Endothelial cell of umbilical vein (primary cell): ENCODE measurements at regions not wholly inside any gene's neighbourhood (a gene's known extent, or its start where the extent isn't known, plus 50 kb on each side); places are given as distances from the start of the nearest gene placed in this dataset.

Experiments
- BruUV-seq: library from RNA; stranded (reverse); fragments of 400-500 nt; replicated peaks from 2 replicates; lab custom pipeline; 2021; lab: Mats Ljungman, UMichigan
- CTCF ChIA-PET: fragments of 300-600, 350-600 bp; sonication (Branson Sonifier 250); formaldehyde crosslinking; loops from one replicate; lab custom pipeline; 2021; ENCODE audit warnings: antibody characterized with exemption, inconsistent platforms; lab: Charles Lee
- POLR2A ChIA-PET: fragments of 300-600, 350-600 bp; sonication (Branson Sonifier 250); formaldehyde crosslinking; loops from one replicate; lab custom pipeline; 2021; ENCODE audit warnings: antibody characterized with exemption, inconsistent platforms; lab: Charles Lee
- DNase-seq: peaks from one replicate; pipeline ENCODE4 v3.0.0-alpha.2; 2011; ENCODE audit warnings: low read depth, low spot score
- FAIRE-seq: peaks from 2 replicates; lab custom pipeline; 2011; peaks lifted over from hg19 to GRCh38; lab: Jason Lieb, UNC
- H2AFZ ChIP-seq: 2 replicates; pipeline ENCODE4 v1.6.0; 2012; ENCODE audit warnings: low read depth, low read length, control low read depth, inconsistent platforms
- H3K27ac ChIP-seq: 2 replicates; pipeline ENCODE4 v1.5.1; 2011; ENCODE audit warnings: low read depth, mild to moderate bottlenecking, control low read depth, low read length, moderate library complexity; ENCODE audit not compliant: insufficient read depth
- H3K27me3 ChIP-seq, 2 experiments: 2 replicates each; pipeline versions ENCODE4 v1.6.0 to v1.6.1; 2011; ENCODE audit warnings: low read length in 2 of 2, mixed read lengths in 1 of 2; ENCODE audit not compliant: control insufficient read depth in 2 of 2, insufficient read depth in 2 of 2
- H3K36me3 ChIP-seq, 2 experiments: 2 replicates in 1 of 2; 3 replicates in 1 of 2; pipeline ENCODE4 v1.5.1; 2011; ENCODE audit warnings: low read length in 2 of 2, mild to moderate bottlenecking in 1 of 2, moderate library complexity in 1 of 2; ENCODE audit not compliant: control insufficient read depth in 2 of 2, insufficient read depth in 2 of 2; ENCODE audit errors: extremely low read depth in 1 of 2
- H3K4me1 ChIP-seq: 3 replicates; pipeline ENCODE4 v1.5.1; 2011; ENCODE audit warnings: mild to moderate bottlenecking, low read length; ENCODE audit not compliant: control insufficient read depth, insufficient read depth; ENCODE audit errors: extremely low read depth
- H3K4me2 ChIP-seq: 2 replicates; pipeline ENCODE4 v1.6.1; 2011; ENCODE audit warnings: low read length, control low read depth, mixed read lengths; ENCODE audit not compliant: insufficient read depth
- H3K4me3 ChIP-seq, 3 experiments: fragments of 200-600 bp in 1 of 3; sonication (generic), shearing (Covaris generic) in 1 of 3; replicated peaks in 1 of 3; 2 replicates each; pipeline ENCODE4 v1.5.1; 2011 to 2016; ENCODE audit warnings: control low read depth in 3 of 3, low read length in 3 of 3, mild to moderate bottlenecking in 2 of 3, inconsistent platforms in 1 of 3, low read depth in 1 of 3, moderate library complexity in 1 of 3; ENCODE audit not compliant: insufficient read depth in 1 of 3
- H3K79me2 ChIP-seq: 2 replicates; pipeline ENCODE4 v1.6.0; 2012; ENCODE audit warnings: low read length, inconsistent platforms; ENCODE audit not compliant: control insufficient read depth, insufficient read depth
- H3K9ac ChIP-seq: replicated peaks from 2 replicates; pipeline ENCODE3; 2011; ENCODE audit warnings: low read length, control low read depth; ENCODE audit not compliant: insufficient read depth; ENCODE audit errors: extremely low read depth
- H3K9me1 ChIP-seq: replicated peaks from 3 replicates; pipeline ENCODE4 v1.6.0; 2011; ENCODE audit warnings: mild to moderate bottlenecking, low read length; ENCODE audit not compliant: control insufficient read depth, insufficient read depth; ENCODE audit errors: extremely low read depth
- H3K9me3 ChIP-seq: replicated peaks from 2 replicates; pipeline ENCODE4 v1.5.1; 2012; ENCODE audit warnings: low read length, inconsistent platforms; ENCODE audit not compliant: control insufficient read depth, insufficient read depth
- H4K20me1 ChIP-seq: replicated peaks from 2 replicates; pipeline ENCODE3; 2011; ENCODE audit warnings: mild to moderate bottlenecking, low read length; ENCODE audit not compliant: control insufficient read depth, insufficient read depth; ENCODE audit errors: extremely low read depth
- CTCF ChIP-seq, 2 donors: IDR thresholded peaks; 1 replicate in 1 of 2; 2 replicates in 1 of 2; pipeline ENCODE4 v1.5.1; 2011; ENCODE audit warnings: low read length in 2 of 2, mild to moderate bottlenecking in 2 of 2, moderate library complexity in 2 of 2, control low read depth in 1 of 2, inconsistent platforms in 1 of 2, low read depth in 1 of 2; ENCODE audit not compliant: insufficient read depth in 1 of 2; ENCODE audit errors: extremely low read depth in 1 of 2
- EZH2 ChIP-seq: IDR thresholded peaks from 2 replicates; pipeline ENCODE4 v1.6.1; 2012; ENCODE audit warnings: borderline replicate concordance, low read depth, mild to moderate bottlenecking, moderate library complexity, low read length, inconsistent platforms; ENCODE audit not compliant: severe bottlenecking
- FOS ChIP-seq: IDR thresholded peaks from 2 replicates; pipeline ENCODE4 v1.6.1; 2011; ENCODE audit warnings: mild to moderate bottlenecking, low read length, moderate library complexity, borderline replicate concordance; ENCODE audit not compliant: insufficient read depth
- GATA2 ChIP-seq: IDR thresholded peaks from 2 replicates; pipeline ENCODE4 v1.7.0; 2011; ENCODE audit warnings: low read depth, mild to moderate bottlenecking, moderate library complexity, mixed read lengths, low read length; ENCODE audit not compliant: insufficient read length, insufficient read depth
- JUN ChIP-seq: IDR thresholded peaks from 2 replicates; pipeline ENCODE4 v1.6.1; 2011; ENCODE audit warnings: borderline replicate concordance, low read depth; ENCODE audit not compliant: insufficient read length, insufficient read depth
- MAX ChIP-seq: IDR thresholded peaks from 2 replicates; pipeline ENCODE4 v1.6.1; 2011; ENCODE audit not compliant: insufficient read depth, insufficient read length
- MYC ChIP-seq: IDR thresholded peaks from one replicate; pipeline ENCODE4 v1.6.1; 2011; ENCODE audit warnings: mild to moderate bottlenecking, low read depth, low read length
- POLR2A ChIP-seq: IDR thresholded peaks from 2 replicates; pipeline ENCODE4 v1.6.1; 2012; ENCODE audit warnings: low read depth, mild to moderate bottlenecking, control low read depth, low read length
- POLR2AphosphoS5 ChIP-seq: IDR thresholded peaks from 2 replicates; pipeline ENCODE4 v1.6.1; 2012; ENCODE audit warnings: low read depth, mild to moderate bottlenecking, control low read depth, low read length, moderate library complexity; ENCODE audit not compliant: insufficient read depth
- dilution Hi-C: fragments of 300-500 bp; cut with MboI; formaldehyde crosslinking; loops from one replicate; pipeline ENCODE4 v1.15.0; 2019; ENCODE audit warnings: low sequenced_read_pairs; ENCODE audit not compliant: extremely low pct_ligation_motif_present
- intact Hi-C: fragments of 100-400 bp; cut with micrococcal nuclease; formaldehyde crosslinking; loops from one replicate; pipeline ENCODE4 v1.10.0; 2022

- no peaks in the 10 kb centered on the region for H3K9me3 ChIP-seq
- ChIA-PET POLR2A (no interaction called here), CTCF (interaction anchor here (0.9 to 1.7 kb wide), 5 partner anchors 8 to 50 kb away, joined by 3 to 6 read pairs (median 3); no protein-coding TSS in a partner anchor)
- no peaks in the 10 kb centered on the region for H3K27me3 ChIP-seq
- H3K4me3 ChIP-seq: no peak overlapping the region
- no TSS peak for BruUV-seq
- dilution Hi-C loops: no loop called here
- H3K27ac ChIP-seq: no peak overlapping the region
- H3K9ac ChIP-seq: no peak overlapping the region
- no peaks in the 10 kb centered on the region for H3K36me3 ChIP-seq
- TF ChIP-seq JUN: no peak
- TF ChIP-seq CTCF (IDR thresholded peaks at IDR 0.05; ENCODE audit: extremely low read depth in 1 of 2, insufficient read depth in 1 of 2, low read depth in 1 of 2, low read length in 2 of 2): no peak
- no peak for TF ChIP-seq EZH2
- no peak for TF ChIP-seq MYC
- no peak for TF ChIP-seq POLR2AphosphoS5
- TF ChIP-seq POLR2A: no peak
- no peak for TF ChIP-seq GATA2
- TF ChIP-seq FOS: no peak
- TF ChIP-seq MAX: no peak
- no peaks in the 10 kb centered on the region for H3K4me1 ChIP-seq
- no peak overlapping the region for H3K4me2 ChIP-seq
- FAIRE-seq: no peak
- H3K79me2 ChIP-seq: no peaks in the 10 kb centered on the region
- intact Hi-C loops: no loop called here
- no peaks in the 10 kb centered on the region for H4K20me1 ChIP-seq
- no peaks in the 10 kb centered on the region for H3K9me1 ChIP-seq
- peak overlapping the region; percentile 33 for H2AFZ ChIP-seq
- DNase-seq: peak; percentile 47
Measured at GRCh38 chr6:141700819-141701218, 431.9 kb upstream of the GJE1 start.
